AG04450 (cell line): ENCODE measurements at regions not wholly inside any gene's neighbourhood (a gene's known extent, or its start where the extent isn't known, plus 50 kb on each side); places are given as distances from the start of the nearest gene placed in this dataset.

Experiments used
- CTCF ChIA-PET: fragments of 300-600, 350-600 bp; formaldehyde crosslinking; extraction: SDS; loops from one replicate; lab custom pipeline; 2022; ENCODE audit warnings: antibody characterized with exemption, inconsistent platforms; lab: Charles Lee
- POLR2A ChIA-PET: fragments of 350-600 bp; formaldehyde crosslinking; extraction: SDS; loops from one replicate; lab custom pipeline; 2021; ENCODE audit warnings: antibody characterized with exemption, inconsistent platforms; lab: Yijun Ruan, JAX
- DNase-seq: peaks from one replicate; pipeline ENCODE4 v3.0.0-alpha.2; 2011; ENCODE audit warnings: low read depth, low spot score
- H3K27ac ChIP-seq: one replicate; pipeline ENCODE4 v1.5.1; 2012; ENCODE audit warnings: low read depth, low read length, control low read depth
- H3K27me3 ChIP-seq: one replicate; pipeline ENCODE4 v1.6.0; 2012; ENCODE audit warnings: low read length; ENCODE audit not compliant: control insufficient read depth, insufficient read depth
- H3K4me3 ChIP-seq: 2 replicates; pipeline ENCODE4 v1.5.1; 2011; ENCODE audit warnings: mild to moderate bottlenecking, low read depth, low read length, control low read depth
- H3K9me3 ChIP-seq: 2 replicates; pipeline ENCODE4 v1.5.1; 2012; ENCODE audit warnings: low read length; ENCODE audit not compliant: control insufficient read depth, insufficient read depth
- CTCF ChIP-seq: IDR thresholded peaks from 2 replicates; pipeline ENCODE4 v1.5.1; 2011; ENCODE audit warnings: low read depth, low read length, control low read depth, inconsistent platforms

GRCh38 chr1:229845410-229846138, 219.5 kb downstream of the URB2 start:
- H3K4me3 ChIP-seq = no peak overlapping the region
- H3K27me3 ChIP-seq = no peaks in the 10 kb centered on the region
- H3K27ac ChIP-seq = no peak overlapping the region
- ChIA-PET CTCF (interaction anchor here (0.7 kb wide), 2 partner anchors 56 to 114 kb away, joined by 3 to 5 read pairs; no protein-coding TSS in a partner anchor), POLR2A (no interaction called here)
- H3K9me3 ChIP-seq = no peaks in the 10 kb centered on the region
- no peak for DNase-seq
- no peak for TF ChIP-seq CTCF

GRCh38 chr1:229846351-229846750, 220.3 kb downstream of the URB2 start:
- no peak overlapping the region for H3K27ac ChIP-seq
- H3K27me3 ChIP-seq = no peaks in the 10 kb centered on the region
- H3K4me3 ChIP-seq = no peak overlapping the region
- no peaks in the 10 kb centered on the region for H3K9me3 ChIP-seq
- POLR2A ChIA-PET = no interaction called here
- no peak for DNase-seq
- CTCF ChIA-PET = interaction anchor here (0.7 kb wide), 1 partner anchor 55 kb away, joined by 3 read pairs; no protein-coding TSS in a partner anchor
- TF ChIP-seq CTCF = no peak

GRCh38 chr1:229848752-229849677, 218.0 kb upstream of the GALNT2 start:
- POLR2A ChIA-PET = no interaction called here
- CTCF ChIA-PET = interaction anchor here (0.6 to 1.8 kb wide), 7 partner anchors 12 to 395 kb away, joined by 3 to 5 read pairs (median 3); no protein-coding TSS in a partner anchor
- Histone ChIP-seq H3K27me3 (no peaks in the 10 kb centered on the region), H3K27ac (no peak overlapping the region), H3K4me3 (no peak overlapping the region), H3K9me3 (no peaks in the 10 kb centered on the region)
- peak; percentile 57 for TF ChIP-seq CTCF
- DNase-seq = no peak

GRCh38 chr1:229851511-229851910, 215.5 kb upstream of the GALNT2 start:
- Histone ChIP-seq H3K27ac (no peak overlapping the region), H3K4me3 (no peak overlapping the region), H3K27me3 (no peaks in the 10 kb centered on the region), H3K9me3 (no peaks in the 10 kb centered on the region)
- no peak for DNase-seq
- no peak for TF ChIP-seq CTCF
- ChIA-PET CTCF (no interaction called here), POLR2A (no interaction called here)
